ENCODE measurements at regions not wholly inside any gene's neighbourhood (a gene's known extent, or its start where the extent isn't known, plus 50 kb on each side); places are given as distances from the start of the nearest gene placed in this dataset.

DNA sequence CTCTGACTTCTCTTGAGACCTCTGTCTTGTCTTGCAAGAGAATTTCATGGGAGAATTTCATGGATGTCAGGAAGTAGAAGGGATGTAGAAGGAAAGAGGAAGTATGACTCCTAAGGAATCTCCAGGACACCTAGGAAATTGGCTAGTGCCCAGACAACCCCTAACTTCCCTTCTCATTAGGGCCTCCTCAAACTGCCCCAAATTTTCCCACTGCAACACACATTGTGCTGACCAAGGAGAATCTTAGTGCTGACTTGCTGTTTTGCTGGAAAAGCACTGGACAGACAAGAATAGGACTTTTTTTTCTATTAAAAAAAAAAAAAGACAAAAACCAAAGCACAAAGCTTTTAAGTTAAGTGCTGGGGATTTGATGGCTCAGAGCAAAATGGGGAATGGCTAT lies 236.1 kb upstream of the CADM1 start:
- H3K4me3 ChIP-seq (ENCODE audit: low read depth, low read length) = no peak overlapping the region
- H3K23ac ChIP-seq (ENCODE audit: low read length) = no peak overlapping the region
- no peak overlapping the region for H3K27ac ChIP-seq (ENCODE audit: low read depth, low read length)
- no peak overlapping the region for H4K12ac ChIP-seq (ENCODE audit: low read depth, low read length)
- H4K8ac ChIP-seq (ENCODE audit: low read depth, low read length) = no peak overlapping the region
- no peak overlapping the region for H3K18ac ChIP-seq (ENCODE audit: low read length)
- H3K27me3 ChIP-seq (ENCODE audit: insufficient read depth, low read length) = no peaks in the 10 kb centered on the region
- H2BK120ac ChIP-seq (ENCODE audit: insufficient read depth, low read length, poor library complexity) = no peak overlapping the region
- H3K4ac ChIP-seq (ENCODE audit: low read depth, low read length) = no peak overlapping the region
- no peak for DNase-seq
- no peaks in the 10 kb centered on the region for H3K79me2 ChIP-seq (ENCODE audit: control insufficient read depth, insufficient read depth, low read length, poor library complexity)
- peaks cover 3 to 11% of the 10 kb centered on the region in 2 experiments for H3K4me1 ChIP-seq (ENCODE audit: control insufficient read depth in 1 of 2, insufficient read depth in 2 of 2, low read length in 2 of 2)
- no peak overlapping the region for H2AFZ ChIP-seq (ENCODE audit: insufficient read depth, low read length, poor library complexity)
- no peak overlapping the region for H2AK5ac ChIP-seq (ENCODE audit: low read length)
- no peaks in the 10 kb centered on the region for H3K36me3 ChIP-seq (ENCODE audit: control insufficient read depth in 1 of 2, insufficient read depth in 2 of 2, low read length in 2 of 2)
- no peak overlapping the region for H3K9ac ChIP-seq (ENCODE audit: low read length)
- no peaks in the 10 kb centered on the region for H3K79me1 ChIP-seq (ENCODE audit: low read length)
- no peak overlapping the region for H2BK5ac ChIP-seq (ENCODE audit: low read depth, low read length, poor library complexity)
- no peak overlapping the region for H3K14ac ChIP-seq (ENCODE audit: low read length)
- no peak overlapping the region for H3K4me2 ChIP-seq (ENCODE audit: low read length)
- H2BK12ac ChIP-seq (ENCODE audit: low read length) = no peak overlapping the region
- H4K91ac ChIP-seq (ENCODE audit: low read depth, low read length) = no peak overlapping the region
- no peaks in the 10 kb centered on the region for H3K9me3 ChIP-seq (ENCODE audit: insufficient read depth, low read depth, low read length)

DNA sequence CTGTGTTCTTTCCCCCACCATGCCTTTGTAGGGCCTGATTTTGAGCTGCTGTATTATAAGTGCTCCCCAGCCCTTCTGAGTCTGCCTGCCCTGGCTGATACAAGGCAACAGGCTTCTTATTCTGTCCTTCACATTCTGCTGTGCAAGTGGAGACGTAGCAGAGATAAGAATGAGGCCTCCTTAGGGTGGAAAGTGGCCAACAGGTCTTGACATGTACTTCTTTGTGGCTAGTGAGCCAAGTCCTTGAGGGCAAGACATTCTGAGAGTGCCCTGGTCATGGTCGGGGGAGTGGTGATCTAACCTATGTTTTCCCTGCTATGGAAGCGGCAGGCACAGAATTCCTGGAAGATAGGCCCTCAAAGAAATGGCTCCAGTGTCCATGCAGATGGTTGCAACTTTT lies 235.7 kb upstream of the CADM1 start:
- no peak overlapping the region for H3K4me3 ChIP-seq (ENCODE audit: low read depth, low read length)
- H2BK12ac ChIP-seq (ENCODE audit: low read length) = no peak overlapping the region
- H3K18ac ChIP-seq (ENCODE audit: low read length) = no peak overlapping the region
- no peak overlapping the region for H2AK5ac ChIP-seq (ENCODE audit: low read length)
- WGBS (ENCODE audit: extremely low coverage, insufficient coverage, insufficient read length) = no CpG with 5 or more reads among the region's 3 CpGs
- DNase-seq = no peak
- no peak overlapping the region for H3K9ac ChIP-seq (ENCODE audit: low read length)
- H3K4me1 ChIP-seq (ENCODE audit: control insufficient read depth in 1 of 2, insufficient read depth in 2 of 2, low read length in 2 of 2) = peaks cover 3 to 11% of the 10 kb centered on the region in 2 experiments
- H2BK120ac ChIP-seq (ENCODE audit: insufficient read depth, low read length, poor library complexity) = no peak overlapping the region
- H4K12ac ChIP-seq (ENCODE audit: low read depth, low read length) = no peak overlapping the region
- H3K4ac ChIP-seq (ENCODE audit: low read depth, low read length) = no peak overlapping the region
- H3K9me3 ChIP-seq (ENCODE audit: insufficient read depth, low read depth, low read length) = no peaks in the 10 kb centered on the region
- H3K79me2 ChIP-seq (ENCODE audit: control insufficient read depth, insufficient read depth, low read length, poor library complexity) = no peaks in the 10 kb centered on the region
- no peak overlapping the region for H3K27ac ChIP-seq (ENCODE audit: low read depth, low read length)
- no peaks in the 10 kb centered on the region for H3K36me3 ChIP-seq (ENCODE audit: control insufficient read depth in 1 of 2, insufficient read depth in 2 of 2, low read length in 2 of 2)
- H3K23ac ChIP-seq (ENCODE audit: low read length) = no peak overlapping the region
- no peaks in the 10 kb centered on the region for H3K27me3 ChIP-seq (ENCODE audit: insufficient read depth, low read length)
- H4K91ac ChIP-seq (ENCODE audit: low read depth, low read length) = no peak overlapping the region
- H3K79me1 ChIP-seq (ENCODE audit: low read length) = no peaks in the 10 kb centered on the region
- no peak overlapping the region for H4K8ac ChIP-seq (ENCODE audit: low read depth, low read length)
- H3K14ac ChIP-seq (ENCODE audit: low read length) = no peak overlapping the region
- H3K4me2 ChIP-seq (ENCODE audit: low read length) = no peak overlapping the region
- H2AFZ ChIP-seq (ENCODE audit: insufficient read depth, low read length, poor library complexity) = no peak overlapping the region
- no peak overlapping the region for H2BK5ac ChIP-seq (ENCODE audit: low read depth, low read length, poor library complexity)

DNA sequence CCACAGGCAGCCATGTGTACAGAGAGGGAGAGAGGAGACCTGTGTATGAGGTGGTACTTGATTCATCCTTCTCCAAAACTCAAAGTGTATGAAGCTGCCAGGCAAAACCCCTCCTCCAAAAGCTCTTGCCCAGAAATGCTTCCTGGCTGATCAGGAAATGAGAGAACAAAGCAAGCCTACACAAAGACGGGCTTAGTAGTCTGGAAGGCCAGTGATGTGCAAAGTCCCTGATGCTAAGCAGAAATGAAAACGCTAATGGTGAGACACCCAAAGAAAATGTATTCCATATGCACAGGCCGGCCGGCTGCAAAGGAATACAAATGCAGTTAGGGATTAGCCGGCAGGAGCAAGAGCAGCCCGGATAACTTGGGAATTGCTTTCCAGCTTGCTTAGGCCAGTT lies 234.9 kb upstream of the CADM1 start:
- H4K8ac ChIP-seq (ENCODE audit: low read depth, low read length) = no peak overlapping the region
- H3K9ac ChIP-seq (ENCODE audit: low read length) = no peak overlapping the region
- peaks cover 3 to 11% of the 10 kb centered on the region in 2 experiments for H3K4me1 ChIP-seq (ENCODE audit: control insufficient read depth in 1 of 2, insufficient read depth in 2 of 2, low read length in 2 of 2)
- H2BK5ac ChIP-seq (ENCODE audit: low read depth, low read length, poor library complexity) = no peak overlapping the region
- no peak overlapping the region for H3K14ac ChIP-seq (ENCODE audit: low read length)
- no peaks in the 10 kb centered on the region for H3K9me3 ChIP-seq (ENCODE audit: insufficient read depth, low read depth, low read length)
- H3K79me2 ChIP-seq (ENCODE audit: control insufficient read depth, insufficient read depth, low read length, poor library complexity) = no peaks in the 10 kb centered on the region
- H2BK12ac ChIP-seq (ENCODE audit: low read length) = peak overlapping the region; percentile 77
- no peak overlapping the region for H4K12ac ChIP-seq (ENCODE audit: low read depth, low read length)
- no peaks in the 10 kb centered on the region for H3K36me3 ChIP-seq (ENCODE audit: control insufficient read depth in 1 of 2, insufficient read depth in 2 of 2, low read length in 2 of 2)
- H2BK120ac ChIP-seq (ENCODE audit: insufficient read depth, low read length, poor library complexity) = no peak overlapping the region
- no peak for DNase-seq
- no peak overlapping the region for H2AFZ ChIP-seq (ENCODE audit: insufficient read depth, low read length, poor library complexity)
- no peak overlapping the region for H3K27ac ChIP-seq (ENCODE audit: low read depth, low read length)
- WGBS (ENCODE audit: extremely low coverage, insufficient coverage, insufficient read length) = no CpG with 5 or more reads among the region's 6 CpGs
- H3K27me3 ChIP-seq (ENCODE audit: insufficient read depth, low read length) = no peaks in the 10 kb centered on the region
- H3K4ac ChIP-seq (ENCODE audit: low read depth, low read length) = no peak overlapping the region
- H3K23ac ChIP-seq (ENCODE audit: low read length) = no peak overlapping the region
- H3K4me3 ChIP-seq (ENCODE audit: low read depth, low read length) = no peak overlapping the region
- H3K18ac ChIP-seq (ENCODE audit: low read length) = no peak overlapping the region
- H3K4me2 ChIP-seq (ENCODE audit: low read length) = no peak overlapping the region
- H3K79me1 ChIP-seq (ENCODE audit: low read length) = no peaks in the 10 kb centered on the region
- no peak overlapping the region for H4K91ac ChIP-seq (ENCODE audit: low read depth, low read length)
- no peak overlapping the region for H2AK5ac ChIP-seq (ENCODE audit: low read length)

DNA sequence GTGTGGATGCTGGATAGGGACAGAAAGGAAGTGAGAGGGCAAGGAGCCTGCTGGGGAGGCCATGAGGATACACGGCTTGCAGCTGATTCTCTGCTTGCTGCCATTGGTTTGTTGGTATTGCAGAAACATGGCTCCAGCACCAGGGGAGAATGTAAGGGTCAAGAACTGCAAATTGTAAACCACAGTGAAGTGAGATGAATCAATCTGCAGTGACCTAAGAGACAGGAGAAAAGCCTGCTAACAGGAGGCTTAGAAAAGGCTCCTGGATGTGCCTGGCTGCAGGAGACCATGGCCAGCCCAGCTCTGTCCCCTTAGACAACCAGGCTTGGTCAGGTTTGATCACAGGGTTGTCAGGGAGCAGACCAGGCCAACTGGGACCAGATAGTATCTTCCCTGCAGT lies 233.7 kb upstream of the CADM1 start:
- Histone ChIP-seq H3K4me2 (ENCODE audit: low read length) (no peak overlapping the region), H3K23ac (ENCODE audit: low read length) (no peak overlapping the region), H4K91ac (ENCODE audit: low read depth, low read length) (no peak overlapping the region), H3K79me1 (ENCODE audit: low read length) (no peaks in the 10 kb centered on the region), H2AK5ac (ENCODE audit: low read length) (no peak overlapping the region), H4K12ac (ENCODE audit: low read depth, low read length) (no peak overlapping the region), H3K4ac (ENCODE audit: low read depth, low read length) (no peak overlapping the region), H3K4me3 (ENCODE audit: low read depth, low read length) (no peak overlapping the region), H3K4me1 (ENCODE audit: control insufficient read depth in 1 of 2, insufficient read depth in 2 of 2, low read length in 2 of 2) (peaks cover 3 to 11% of the 10 kb centered on the region in 2 experiments), H3K36me3 (ENCODE audit: control insufficient read depth in 1 of 2, insufficient read depth in 2 of 2, low read length in 2 of 2) (no peaks in the 10 kb centered on the region), H3K79me2 (ENCODE audit: control insufficient read depth, insufficient read depth, low read length, poor library complexity) (no peaks in the 10 kb centered on the region), H3K27me3 (ENCODE audit: insufficient read depth, low read length) (no peaks in the 10 kb centered on the region), H3K9me3 (ENCODE audit: insufficient read depth, low read depth, low read length) (no peaks in the 10 kb centered on the region), H2BK5ac (ENCODE audit: low read depth, low read length, poor library complexity) (no peak overlapping the region), H2AFZ (ENCODE audit: insufficient read depth, low read length, poor library complexity) (no peak overlapping the region), H2BK120ac (ENCODE audit: insufficient read depth, low read length, poor library complexity) (no peak overlapping the region), H3K27ac (ENCODE audit: low read depth, low read length) (no peak overlapping the region), H3K14ac (ENCODE audit: low read length) (no peak overlapping the region), H2BK12ac (ENCODE audit: low read length) (no peak overlapping the region), H4K8ac (ENCODE audit: low read depth, low read length) (no peak overlapping the region), H3K9ac (ENCODE audit: low read length) (no peak overlapping the region), H3K18ac (ENCODE audit: low read length) (no peak overlapping the region)
- no CpG with 5 or more reads among the region's 1 CpG for WGBS (ENCODE audit: extremely low coverage, insufficient coverage, insufficient read length)
- DNase-seq = peak in 1 of 2 donors; percentile 47

All from trophoblast cell (in vitro differentiated cells and primary cell).